MM.1S (cell line): ENCODE measurements at regions not wholly inside any gene's neighbourhood (a gene's known extent, or its start where the extent isn't known, plus 50 kb on each side); places are given as distances from the start of the nearest gene placed in this dataset.

Source experiments
- EZH2 ChIP-seq: fragments of 300-600 bp; sonication (generic); optimal IDR thresholded peaks from 2 replicates; pipeline ENCODE3; 2017; ENCODE audit warnings: low read depth, mild to moderate bottlenecking, antibody characterized with exemption, low read length, mixed read lengths
- TF ChIP-seq, protein P1 (sequence below): fragments of 300-600 bp; sonication (generic); IDR thresholded peaks from 2 replicates; pipeline ENCODE4 v1.5.1; 2016; ENCODE audit warnings: antibody characterized with exemption, low read length, mixed read lengths

DNA sequence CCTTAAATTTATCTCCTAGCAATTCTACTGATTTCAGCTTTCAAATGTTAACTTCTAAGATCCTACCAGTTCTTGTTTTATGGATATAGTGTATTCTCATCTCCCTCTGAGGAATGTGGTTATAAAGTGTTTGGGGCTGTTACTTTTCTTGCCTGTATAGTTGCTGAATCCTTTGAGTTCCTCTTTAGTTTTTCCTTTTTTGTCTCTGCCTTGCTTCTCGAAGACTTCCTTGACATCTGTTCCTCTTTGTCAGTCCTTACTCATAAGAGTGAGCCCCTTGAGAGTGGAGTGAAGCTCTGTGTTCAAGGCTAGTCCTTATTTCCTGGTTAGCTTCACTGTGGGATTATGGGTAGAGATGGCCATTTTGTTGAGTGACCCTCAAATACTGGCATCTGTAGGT lies 84.6 kb downstream of the ELOVL4 start:
- no peak for TF ChIP-seq EZH2
- TF ChIP-seq, protein P1, sequence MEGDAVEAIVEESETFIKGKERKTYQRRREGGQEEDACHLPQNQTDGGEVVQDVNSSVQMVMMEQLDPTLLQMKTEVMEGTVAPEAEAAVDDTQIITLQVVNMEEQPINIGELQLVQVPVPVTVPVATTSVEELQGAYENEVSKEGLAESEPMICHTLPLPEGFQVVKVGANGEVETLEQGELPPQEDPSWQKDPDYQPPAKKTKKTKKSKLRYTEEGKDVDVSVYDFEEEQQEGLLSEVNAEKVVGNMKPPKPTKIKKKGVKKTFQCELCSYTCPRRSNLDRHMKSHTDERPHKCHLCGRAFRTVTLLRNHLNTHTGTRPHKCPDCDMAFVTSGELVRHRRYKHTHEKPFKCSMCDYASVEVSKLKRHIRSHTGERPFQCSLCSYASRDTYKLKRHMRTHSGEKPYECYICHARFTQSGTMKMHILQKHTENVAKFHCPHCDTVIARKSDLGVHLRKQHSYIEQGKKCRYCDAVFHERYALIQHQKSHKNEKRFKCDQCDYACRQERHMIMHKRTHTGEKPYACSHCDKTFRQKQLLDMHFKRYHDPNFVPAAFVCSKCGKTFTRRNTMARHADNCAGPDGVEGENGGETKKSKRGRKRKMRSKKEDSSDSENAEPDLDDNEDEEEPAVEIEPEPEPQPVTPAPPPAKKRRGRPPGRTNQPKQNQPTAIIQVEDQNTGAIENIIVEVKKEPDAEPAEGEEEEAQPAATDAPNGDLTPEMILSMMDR = no peak
